ENCODE measurements at regions not wholly inside any gene's neighbourhood (a gene's known extent, or its start where the extent isn't known, plus 50 kb on each side); places are given as distances from the start of the nearest gene placed in this dataset.

DNA sequence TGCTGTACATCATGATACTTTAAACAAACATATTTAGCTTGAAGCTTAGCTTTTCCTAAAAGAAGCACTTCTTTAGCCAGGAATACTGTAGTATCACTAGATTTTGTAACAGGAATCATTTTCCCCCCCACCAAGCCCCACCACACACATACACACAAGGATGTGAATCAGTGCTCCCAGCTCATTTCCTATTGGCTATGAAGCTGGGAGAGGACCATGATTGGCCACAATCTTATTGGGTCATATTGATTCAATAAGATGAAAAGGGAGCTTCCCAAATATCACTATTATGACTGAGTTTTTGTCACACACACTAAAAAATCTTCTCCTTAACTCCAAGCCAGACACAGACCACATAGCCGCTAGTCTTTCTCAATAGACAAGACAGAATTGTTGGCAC lies 140.5 kb upstream of the TNFAIP3 start:
- H2AK5ac ChIP-seq (ENCODE audit: low read depth, low read length) = no peak overlapping the region
- no peak overlapping the region for H2BK12ac ChIP-seq (ENCODE audit: low read depth, low read length)
- no peak overlapping the region for H3K23ac ChIP-seq (ENCODE audit: insufficient read length)
- no peaks in the 10 kb centered on the region for H3K23me2 ChIP-seq (ENCODE audit: low read depth, low read length)
- H2AFZ ChIP-seq (ENCODE audit: low read length) = no peak overlapping the region
- H2BK20ac ChIP-seq (ENCODE audit: low read length) = no peak overlapping the region
- DNase-seq (ENCODE audit: low read depth in 1 of 2, low spot score in 2 of 2) (no peak), FAIRE-seq (no peak)
- H4K8ac ChIP-seq (ENCODE audit: extremely low read depth, insufficient read depth, low read length) = no peak overlapping the region
- CTCF ChIA-PET (ENCODE audit: partially characterized antibody) = interaction anchor here (0.6 to 3.7 kb wide), 6 partner anchors 18 to 648 kb away, joined by 3 to 16 read pairs (median 4); no protein-coding TSS in a partner anchor
- H3K36me3 ChIP-seq (ENCODE audit: control insufficient read depth in 2 of 4, insufficient read depth in 4 of 4, low read length in 3 of 4) = no peaks in the 10 kb centered on the region
- H3K4me2 ChIP-seq (ENCODE audit: insufficient read depth in 1 of 2, low read depth in 2 of 2, low read length in 2 of 2) = no peak overlapping the region
- 85% methylated on average over 1 of the region's 1 CpG; no CpG with 5 or more reads in 1 of the 2 experiments for WGBS, 2 experiments (ENCODE audit: extremely low coverage in 1 of 2, insufficient coverage in 1 of 2, insufficient read length in 1 of 2, insufficient replicate concordance in 2 of 2, low coverage in 1 of 2, low lambda C conversion rate in 2 of 2, missing lambda C conversion rate in 1 of 2)
- no peak overlapping the region for H3K4ac ChIP-seq (replicated peaks; ENCODE audit: insufficient read length, low read depth, low read length)
- H3K9ac ChIP-seq (replicated peaks in 1 of 4; ENCODE audit: extremely low read depth in 1 of 4, low read depth in 3 of 4, low read length in 3 of 4) = no peak overlapping the region
- no peak overlapping the region for H3K56ac ChIP-seq (replicated peaks; ENCODE audit: insufficient read length, low read depth, low read length)
- no peak overlapping the region for H3K4me3 ChIP-seq (ENCODE audit: extremely low read depth in 1 of 4, insufficient read depth in 2 of 4, low read depth in 3 of 4, low read length in 4 of 4)
- no peak overlapping the region for H2BK120ac ChIP-seq (replicated peaks; ENCODE audit: low read depth, low read length)
- no peaks in the 10 kb centered on the region for H3K4me1 ChIP-seq (replicated peaks in 1 of 4; ENCODE audit: control insufficient read depth in 3 of 4, insufficient read depth in 4 of 4, low read length in 3 of 4)
- no peak overlapping the region for H4K5ac ChIP-seq (ENCODE audit: insufficient read length, low read depth, low read length)
- no peaks in the 10 kb centered on the region; a peak in 1 of 7 replicates for H3K27me3 ChIP-seq (replicated peaks in 1 of 4; ENCODE audit: control insufficient read depth in 3 of 4, extremely low read depth in 1 of 4, insufficient read depth in 3 of 4, low read length in 3 of 4)
- no peak overlapping the region for H3K27ac ChIP-seq (ENCODE audit: low read depth, low read length)
- no peak overlapping the region for H2BK5ac ChIP-seq (ENCODE audit: low read depth, low read length)
- no peak overlapping the region for H3K14ac ChIP-seq (ENCODE audit: insufficient read length)
- no peaks in the 10 kb centered on the region for H4K20me1 ChIP-seq (replicated peaks in 1 of 2; ENCODE audit: control insufficient read depth in 1 of 2, insufficient read depth in 2 of 2, low read length in 2 of 2)
- POLR2A ChIA-PET (ENCODE audit: partially characterized antibody) = no interaction called here
- H3K79me1 ChIP-seq (ENCODE audit: low read depth, low read length) = no peaks in the 10 kb centered on the region
- no peaks in the 10 kb centered on the region for H3K79me2 ChIP-seq (ENCODE audit: control insufficient read depth in 1 of 2, insufficient read depth in 2 of 2, low read length in 2 of 2)
- no peak overlapping the region for H4K91ac ChIP-seq (replicated peaks; ENCODE audit: insufficient read length, low read length)
- no peak overlapping the region for H3K18ac ChIP-seq (ENCODE audit: extremely low read depth, low read length)
- H3K9me3 ChIP-seq (ENCODE audit: insufficient read depth in 2 of 2, low read depth in 1 of 2, low read length in 1 of 2) = no peaks in the 10 kb centered on the region
- no peak overlapping the region for H2BK15ac ChIP-seq (ENCODE audit: low read length)
- TF ChIP-seq POLR2AphosphoS5 (IDR thresholded peaks at IDR 0.05; ENCODE audit: low read depth, low read length) (no peak), BRCA1 (IDR thresholded peaks at IDR 0.05; ENCODE audit: low read depth, low read length) (no peak), FOSL1 (IDR thresholded peaks at IDR 0.05; ENCODE audit: insufficient read depth, low read depth, low read length) (no peak), MAFK (IDR thresholded peaks at IDR 0.05; ENCODE audit: low read depth, low read length) (no peak)
- TF ChIP-seq, protein P1, sequence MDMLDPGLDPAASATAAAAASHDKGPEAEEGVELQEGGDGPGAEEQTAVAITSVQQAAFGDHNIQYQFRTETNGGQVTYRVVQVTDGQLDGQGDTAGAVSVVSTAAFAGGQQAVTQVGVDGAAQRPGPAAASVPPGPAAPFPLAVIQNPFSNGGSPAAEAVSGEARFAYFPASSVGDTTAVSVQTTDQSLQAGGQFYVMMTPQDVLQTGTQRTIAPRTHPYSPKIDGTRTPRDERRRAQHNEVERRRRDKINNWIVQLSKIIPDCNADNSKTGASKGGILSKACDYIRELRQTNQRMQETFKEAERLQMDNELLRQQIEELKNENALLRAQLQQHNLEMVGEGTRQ (IDR thresholded peaks at IDR 0.05; ENCODE audit: low read length) = no peak

All from H1 (cell line).